ENCODE measurements at regions not wholly inside any gene's neighbourhood (a gene's known extent, or its start where the extent isn't known, plus 50 kb on each side); places are given as distances from the start of the nearest gene placed in this dataset.
"Not testable (repeated sequence)": the region's sequence is repeated elsewhere in the genome, so short reads cannot be mapped to it uniquely, and the experiment has no call there.

DNA sequence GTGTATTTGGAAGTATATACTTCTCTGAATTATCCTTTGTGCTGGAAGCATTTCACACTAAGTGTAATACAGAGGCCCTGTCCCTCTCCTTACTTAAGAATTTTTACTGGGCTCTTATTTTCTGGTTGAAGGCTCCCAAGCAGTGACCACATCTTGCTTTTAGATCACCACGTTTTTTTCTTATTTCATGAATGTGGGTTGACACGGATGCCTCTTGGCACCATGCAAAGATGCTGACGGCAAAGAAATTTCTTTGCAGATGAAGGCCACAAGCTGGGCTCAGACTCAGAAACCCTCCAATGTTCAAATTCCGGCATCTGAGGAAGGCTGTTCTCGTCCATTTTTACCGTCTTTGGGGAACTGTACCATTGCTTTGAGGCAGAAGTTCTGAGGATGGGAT, 168.5 kb downstream of the HMHB1 start:
- Histone ChIP-seq H3K4me2 (no peak overlapping the region), H3K9ac (no peak overlapping the region), H3K4me1 (no peaks in the 10 kb centered on the region), H3K9me3 (replicated peaks in 1 of 11) (no peaks in the 10 kb centered on the region), H4K20me1 (no peaks in the 10 kb centered on the region), H3K4me3 (no peak overlapping the region), H3K36me3 (no peaks in the 10 kb centered on the region), H3K27ac (no peak overlapping the region), H3K27me3 (no peaks in the 10 kb centered on the region)
- TF ChIP-seq Cebpa-rat (IDR thresholded peaks at IDR 0.05): no peak

DNA sequence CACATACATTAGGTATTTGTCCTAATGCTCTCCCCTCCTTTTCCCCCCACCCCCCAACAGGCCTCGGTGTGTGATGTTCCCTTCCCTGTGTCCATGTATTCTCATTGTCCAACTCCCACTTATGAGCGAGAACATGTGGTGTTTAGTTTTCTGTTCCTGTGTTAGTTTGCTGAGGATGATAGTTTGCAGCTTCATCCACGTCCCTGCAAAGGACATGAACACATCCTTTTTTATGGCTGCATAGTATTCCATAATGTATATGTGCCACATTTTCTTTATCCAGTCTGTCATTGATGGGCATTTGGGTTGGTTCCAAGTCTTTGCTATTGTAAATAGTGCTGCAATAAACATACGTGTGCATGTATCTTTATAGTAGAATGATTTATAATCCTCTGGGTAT, 171.0 kb downstream of the HMHB1 start:
- not testable (repeated sequence) for H3K27me3 ChIP-seq; H3K9ac ChIP-seq; H3K9me3 ChIP-seq (replicated peaks in 1 of 11); H3K36me3 ChIP-seq; H3K4me3 ChIP-seq; H3K4me1 ChIP-seq; H4K20me1 ChIP-seq; H3K4me2 ChIP-seq; H3K27ac ChIP-seq

DNA sequence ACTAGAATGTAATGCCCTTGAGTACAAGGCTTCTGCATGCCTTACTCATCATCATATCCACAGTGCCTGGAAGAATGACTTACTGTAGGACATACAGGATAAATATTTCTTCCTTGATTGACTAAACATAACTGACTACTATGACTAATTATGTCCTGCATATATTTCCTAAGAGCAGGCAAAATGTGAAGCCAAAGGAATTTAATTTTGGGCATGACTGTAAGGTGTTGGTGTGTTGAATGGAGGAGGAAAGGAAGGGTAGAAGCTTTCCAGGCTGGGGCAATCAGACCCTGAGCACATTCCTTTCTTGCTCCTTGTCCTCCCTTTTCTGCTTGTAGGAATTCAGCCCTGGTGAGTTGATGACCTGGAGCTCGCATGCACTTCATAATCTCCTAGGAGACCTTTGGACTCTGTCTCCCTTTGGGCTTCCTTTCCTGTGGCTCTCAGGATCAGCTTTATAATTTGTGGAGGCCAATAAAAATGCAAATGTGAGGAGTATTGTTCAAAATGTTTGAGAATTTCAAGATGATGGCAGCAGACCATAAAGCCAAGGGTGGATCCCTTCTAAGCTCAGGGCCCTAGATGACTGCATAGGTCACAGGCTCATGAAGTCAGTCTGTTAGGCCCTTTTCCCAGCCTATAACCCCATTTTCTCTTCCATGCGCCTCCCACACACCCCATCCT, 174.0 kb downstream of the HMHB1 start:
- Histone ChIP-seq H3K9ac (no peak overlapping the region), H3K27ac (no peak overlapping the region), H4K20me1 (no peaks in the 10 kb centered on the region), H3K27me3 (no peaks in the 10 kb centered on the region), H3K4me3 (no peak overlapping the region), H3K36me3 (no peaks in the 10 kb centered on the region), H3K4me2 (no peak overlapping the region), H3K9me3 (replicated peaks in 1 of 11) (no peaks in the 10 kb centered on the region), H3K4me1 (peaks cover 0 to 8% (median 0%) of the 10 kb centered on the region in 10 experiments; a peak in 2 of 20 replicates)
- TF ChIP-seq Cebpa-rat (IDR thresholded peaks at IDR 0.05): no peak

DNA sequence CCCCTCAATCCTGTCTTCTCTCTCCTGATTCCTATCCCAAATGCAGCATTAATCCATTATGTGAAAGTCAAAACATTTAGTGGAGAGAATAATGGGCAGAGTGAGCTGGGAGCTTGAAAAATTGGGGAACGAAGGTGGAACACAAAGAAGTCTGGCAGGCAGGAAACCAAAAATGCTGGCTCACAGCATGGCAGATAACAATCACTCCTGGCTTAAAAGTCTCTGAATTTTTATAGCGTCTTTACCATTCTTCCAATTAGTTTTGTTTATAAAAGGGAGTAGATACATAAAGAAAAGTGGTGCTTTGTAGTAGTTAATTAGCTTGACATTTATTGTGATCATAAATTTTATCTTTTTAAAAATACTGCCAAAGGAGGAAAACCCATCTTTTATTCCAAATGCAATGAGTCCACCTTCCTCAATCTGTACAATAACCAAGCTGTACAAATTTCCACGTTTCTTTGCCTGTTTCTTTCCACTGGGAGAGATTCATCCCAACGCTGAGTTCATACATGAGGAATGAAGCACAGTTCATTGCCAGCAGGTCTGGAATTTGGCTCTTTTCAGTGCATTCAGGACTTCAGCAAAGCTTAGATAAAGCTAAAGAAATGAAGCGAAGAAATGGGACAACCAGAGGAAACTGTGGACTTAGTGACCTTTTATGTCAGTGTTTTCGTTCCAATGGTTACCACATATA, 174.7 kb downstream of the HMHB1 start:
- no peaks in the 10 kb centered on the region for H3K36me3 ChIP-seq
- H3K9ac ChIP-seq: no peak overlapping the region
- H3K4me2 ChIP-seq: no peak overlapping the region
- TF ChIP-seq Cebpa-rat (IDR thresholded peaks at IDR 0.05): no peak
- peaks cover 0 to 8% (median 0%) of the 10 kb centered on the region in 10 experiments; a peak in 2 of 20 replicates for H3K4me1 ChIP-seq
- H3K4me3 ChIP-seq: no peak overlapping the region
- no peaks in the 10 kb centered on the region for H3K27me3 ChIP-seq
- no peak overlapping the region for H3K27ac ChIP-seq
- H3K9me3 ChIP-seq (replicated peaks in 1 of 11): no peaks in the 10 kb centered on the region
- no peaks in the 10 kb centered on the region for H4K20me1 ChIP-seq

DNA sequence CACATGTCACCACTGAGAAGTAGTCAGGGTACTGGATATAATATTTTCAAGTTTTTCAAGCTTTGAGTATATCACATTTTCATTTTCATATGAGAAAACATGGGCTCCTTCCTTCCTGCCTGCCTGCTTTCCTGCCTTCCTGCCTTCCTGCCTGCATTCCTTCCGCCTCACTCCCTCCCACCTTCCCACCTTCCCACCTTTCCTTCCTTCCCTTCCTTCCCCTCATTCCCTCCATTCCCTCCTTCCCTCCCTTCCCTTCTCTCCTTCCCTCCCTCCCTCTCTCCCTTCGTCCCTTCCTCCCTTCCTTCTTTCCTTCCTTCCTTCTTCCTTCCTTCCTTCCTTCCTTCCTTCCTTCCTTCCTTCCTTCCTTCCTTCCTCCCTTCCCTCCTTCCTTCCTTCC, 175.3 kb downstream of the HMHB1 start:
- H3K27me3 ChIP-seq: no peaks in the 10 kb centered on the region
- no peak for TF ChIP-seq Cebpa-rat (IDR thresholded peaks at IDR 0.05)
- H3K4me3 ChIP-seq: no peak overlapping the region
- no peak overlapping the region for H3K9ac ChIP-seq
- H3K9me3 ChIP-seq (replicated peaks in 1 of 11): no peaks in the 10 kb centered on the region
- H3K27ac ChIP-seq: no peak overlapping the region
- peaks cover 0 to 8% (median 0%) of the 10 kb centered on the region in 10 experiments; a peak in 2 of 20 replicates for H3K4me1 ChIP-seq
- no peaks in the 10 kb centered on the region for H4K20me1 ChIP-seq
- no peak overlapping the region for H3K4me2 ChIP-seq
- no peaks in the 10 kb centered on the region for H3K36me3 ChIP-seq

DNA sequence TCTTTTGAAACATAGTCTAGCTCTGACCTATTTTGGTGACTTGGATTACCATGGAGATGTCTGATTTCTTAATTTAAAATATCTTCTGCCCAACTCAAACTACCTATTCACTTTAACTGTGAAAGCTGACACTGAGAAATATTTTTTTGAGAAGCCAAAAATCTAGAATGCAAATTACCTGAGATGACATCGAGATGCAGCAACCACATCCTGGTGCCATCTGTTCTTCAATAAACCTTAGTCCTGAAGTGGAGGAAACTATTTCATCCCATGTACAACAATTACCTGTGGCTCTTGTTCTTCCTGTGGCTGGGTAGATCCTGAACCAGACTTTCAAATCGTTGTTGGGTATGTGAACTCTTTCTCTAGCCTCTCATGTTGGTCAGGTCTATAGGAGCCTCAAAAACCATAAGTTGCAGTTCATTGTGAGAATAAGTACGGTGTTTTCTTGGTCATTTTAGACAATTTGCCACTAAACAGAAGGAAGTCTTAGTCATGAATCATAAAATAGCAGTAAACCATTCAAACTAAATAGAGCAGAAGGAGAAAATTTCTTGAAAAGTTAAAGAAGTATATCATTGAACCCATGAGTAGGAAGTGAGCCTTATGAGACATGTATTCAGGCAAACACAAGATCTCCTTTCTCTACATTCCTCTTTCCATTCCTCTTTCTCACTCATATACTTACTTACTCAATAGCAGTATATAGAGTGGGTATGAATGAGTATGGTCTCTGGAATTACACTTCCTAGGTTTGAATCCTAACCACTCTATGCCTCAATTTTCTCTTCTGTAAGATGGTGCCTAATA, 176.0 kb downstream of the HMHB1 start:
- Histone ChIP-seq H3K36me3 (no peaks in the 10 kb centered on the region), H3K4me1 (peaks cover 0 to 8% (median 0%) of the 10 kb centered on the region in 10 experiments; a peak in 2 of 20 replicates), H3K4me2 (no peak overlapping the region), H3K9me3 (replicated peaks in 1 of 11) (no peaks in the 10 kb centered on the region), H3K9ac (no peak overlapping the region), H4K20me1 (no peaks in the 10 kb centered on the region), H3K27me3 (no peaks in the 10 kb centered on the region), H3K4me3 (no peak overlapping the region), H3K27ac (no peak overlapping the region)
- TF ChIP-seq Cebpa-rat (IDR thresholded peaks at IDR 0.05): no peak

DNA sequence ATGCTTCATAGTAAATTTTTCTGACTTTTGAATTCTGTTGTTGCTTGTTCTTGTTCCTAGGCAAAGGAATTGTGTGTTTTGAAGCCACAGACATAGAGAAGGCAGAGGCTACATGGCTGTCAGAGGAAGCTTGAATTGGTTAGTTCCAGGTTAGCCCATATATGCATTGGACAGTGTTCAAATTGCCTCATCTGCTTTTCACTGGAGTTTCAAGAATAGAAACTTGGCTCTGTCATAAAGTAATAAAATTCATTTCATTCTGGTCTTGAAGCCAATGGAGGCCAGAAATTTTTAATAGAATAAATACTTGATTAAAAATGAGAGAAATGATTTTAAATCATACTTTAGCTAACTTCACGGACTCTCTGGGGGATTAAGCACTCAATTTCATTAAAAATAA, 178.0 kb downstream of the YIPF5 start:
- no peak overlapping the region for H3K4me3 ChIP-seq

DNA sequence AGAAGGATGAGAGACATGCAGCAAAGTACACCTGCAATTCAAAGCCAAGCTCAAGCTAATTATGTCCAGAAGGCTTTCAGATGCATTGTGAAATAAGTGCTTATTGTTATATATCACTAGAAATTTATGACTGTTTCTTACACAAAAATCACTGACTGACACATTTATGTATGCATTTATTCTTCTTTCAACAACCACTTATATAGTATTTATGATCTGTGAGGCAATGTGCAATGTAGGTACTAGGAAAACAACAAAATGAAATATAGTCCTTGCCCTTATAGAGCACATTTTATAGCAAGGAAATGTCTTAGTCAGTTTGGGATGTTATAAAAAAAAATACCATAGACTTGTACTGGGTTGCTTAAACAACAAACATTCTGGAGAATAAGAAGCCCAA, 167.6 kb downstream of the YIPF5 start:
- H3K27me3 ChIP-seq: no peaks in the 10 kb centered on the region
- 0 out of 22 replicates have a peak, but pooled peaks cover 0 to 3% (median 0%) of the 10 kb centered on the region in 11 experiments for H3K9me3 ChIP-seq (replicated peaks in 1 of 11)
- no peak overlapping the region for H3K27ac ChIP-seq
- H3K4me2 ChIP-seq: no peak overlapping the region
- no peaks in the 10 kb centered on the region for H4K20me1 ChIP-seq
- H3K9ac ChIP-seq: no peak overlapping the region
- no peaks in the 10 kb centered on the region for H3K36me3 ChIP-seq
- H3K4me3 ChIP-seq: no peak overlapping the region
- TF ChIP-seq Cebpa-rat (IDR thresholded peaks at IDR 0.05): no peak
- H3K4me1 ChIP-seq: no peaks in the 10 kb centered on the region

More for the DNA sequence above, 178.0 kb downstream of the YIPF5 start:
- no peak overlapping the region for H3K9ac ChIP-seq
- H3K27ac ChIP-seq: no peak overlapping the region
- peaks cover 0 to 8% (median 0%) of the 10 kb centered on the region in 10 experiments; a peak in 2 of 20 replicates for H3K4me1 ChIP-seq
- no peaks in the 10 kb centered on the region for H4K20me1 ChIP-seq
- peaks cover 0 to 6% (median 0%) of the 10 kb centered on the region in 11 experiments; a peak in 1 of 22 replicates for H3K9me3 ChIP-seq (replicated peaks in 1 of 11)
- TF ChIP-seq Cebpa-rat (IDR thresholded peaks at IDR 0.05): no peak
- no peaks in the 10 kb centered on the region for H3K36me3 ChIP-seq
- no peaks in the 10 kb centered on the region for H3K27me3 ChIP-seq
- H3K4me2 ChIP-seq: no peak overlapping the region

DNA sequence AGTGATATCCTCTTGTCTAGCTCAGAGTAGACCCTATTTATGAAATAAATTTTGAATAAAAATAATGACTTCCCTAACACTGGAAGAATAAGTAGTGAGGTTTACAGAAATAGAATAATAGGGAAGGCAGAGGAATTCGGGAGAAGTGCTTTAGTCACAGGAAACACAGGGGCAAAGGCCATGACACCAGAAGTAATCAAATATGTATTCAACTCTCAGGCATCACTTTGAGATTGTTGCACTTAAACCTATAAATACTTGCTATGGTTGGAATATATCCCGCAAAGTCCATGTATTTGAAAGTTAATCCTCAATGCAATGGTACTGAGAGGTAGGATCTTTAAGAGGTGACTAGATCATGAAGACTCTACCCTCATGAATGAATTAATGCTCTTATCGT, 166.8 kb downstream of the YIPF5 start:
- Histone ChIP-seq H3K27me3 (no peaks in the 10 kb centered on the region), H3K4me3 (no peak overlapping the region), H3K4me1 (no peaks in the 10 kb centered on the region), H3K36me3 (no peaks in the 10 kb centered on the region), H3K27ac (no peak overlapping the region), H3K9me3 (replicated peaks in 1 of 11) (0 out of 22 replicates have a peak, but pooled peaks cover 0 to 7% (median 0%) of the 10 kb centered on the region in 11 experiments), H3K4me2 (no peak overlapping the region), H4K20me1 (no peaks in the 10 kb centered on the region), H3K9ac (no peak overlapping the region)
- no peak for TF ChIP-seq Cebpa-rat (IDR thresholded peaks at IDR 0.05)
